RPMI7951 (cell line): ENCODE measurements at regions not wholly inside any gene's neighbourhood (a gene's known extent, or its start where the extent isn't known, plus 50 kb on each side); places are given as distances from the start of the nearest gene placed in this dataset.
"Not testable (repeated sequence)": the region's sequence is repeated elsewhere in the genome, so short reads cannot be mapped to it uniquely, and the experiment has no call there.

Source experiments
- DNase-seq: peaks from one replicate; pipeline ENCODE4 v3.0.0-alpha.2; 2012; ENCODE audit warnings: low read depth

GRCh38 chr1:116851189-116851588 is 58.5 kb upstream of the PTGFRN start:
- DNase-seq, result not testable (repeated sequence)

GRCh38 chr1:116851846-116852245 is 57.9 kb upstream of the PTGFRN start:
- no peak for DNase-seq

- no peak for DNase-seq
Observed at GRCh38 chr1:116852367-116852766, 57.3 kb upstream of the PTGFRN start.

GRCh38 chr1:116852910-116853309 is 56.8 kb upstream of the PTGFRN start:
- DNase-seq, result peak; percentile 54

- DNase-seq, result peak; percentile 87
Observed at GRCh38 chr1:116853680-116854402, 55.9 kb upstream of the PTGFRN start.

GRCh38 chr1:116854403-116854690 is 55.4 kb upstream of the PTGFRN start:
- no peak for DNase-seq

GRCh38 chr1:116854716-116855115 is 55.0 kb upstream of the PTGFRN start:
- no peak for DNase-seq

GRCh38 chr1:116855191-116855619 is 54.5 kb upstream of the PTGFRN start:
- peak; percentile 87 for DNase-seq

GRCh38 chr1:116855773-116856201 is 53.9 kb upstream of the PTGFRN start:
- peak; percentile 89 for DNase-seq

GRCh38 chr1:116856312-116856711 is 53.4 kb upstream of the PTGFRN start:
- DNase-seq, result no peak

- DNase-seq, result no peak
Observed at GRCh38 chr1:116857092-116857491, 52.6 kb upstream of the PTGFRN start.
